H9 (cell line): ENCODE measurements at regions not wholly inside any gene's neighbourhood (a gene's known extent, or its start where the extent isn't known, plus 50 kb on each side); places are given as distances from the start of the nearest gene placed in this dataset.
"Not testable (repeated sequence)": the region's sequence is repeated elsewhere in the genome, so short reads cannot be mapped to it uniquely, and the experiment has no call there.

Experiments
- DNase-seq: peaks from one replicate; pipeline ENCODE4 v3.0.0-alpha.2; 2017
- H2AFZ ChIP-seq: one replicate; pipeline ENCODE4 v1.6.1; 2013; ENCODE audit warnings: mild to moderate bottlenecking, low read length, control low read depth, moderate library complexity
- H2AK5ac ChIP-seq: 2 replicates; pipeline ENCODE4 v1.6.1; 2013; ENCODE audit warnings: low read length, control low read depth, mixed read lengths; ENCODE audit not compliant: insufficient read length
- H2BK120ac ChIP-seq: one replicate; pipeline ENCODE4 v1.6.1; 2013; ENCODE audit warnings: low read depth, mild to moderate bottlenecking, low read length, control low read depth, inconsistent platforms; ENCODE audit not compliant: poor library complexity, severe bottlenecking
- H2BK12ac ChIP-seq: 2 replicates; pipeline ENCODE4 v1.6.1; 2013; ENCODE audit warnings: low read length, control low read depth, mixed read lengths, low read depth; ENCODE audit not compliant: insufficient read length
- H2BK15ac ChIP-seq: 2 replicates; pipeline ENCODE4 v1.6.1; 2013; ENCODE audit warnings: low read depth, low read length, control low read depth
- H2BK20ac ChIP-seq: one replicate; pipeline ENCODE4 v1.6.1; 2013; ENCODE audit warnings: low read depth, mild to moderate bottlenecking, low read length, control low read depth, inconsistent platforms; ENCODE audit not compliant: poor library complexity, severe bottlenecking
- H2BK5ac ChIP-seq: 2 replicates; pipeline ENCODE4 v1.6.1; 2013; ENCODE audit warnings: low read length, control low read depth, mixed read lengths; ENCODE audit not compliant: insufficient read length
- H3K14ac ChIP-seq: 2 replicates; pipeline ENCODE4 v1.6.1; 2013; ENCODE audit warnings: low read length, control low read depth; ENCODE audit not compliant: insufficient read depth
- H3K18ac ChIP-seq: 2 replicates; pipeline ENCODE4 v1.6.1; 2013; ENCODE audit warnings: low read depth, mild to moderate bottlenecking, mixed read lengths, low read length, control low read depth; ENCODE audit not compliant: insufficient read length
- H3K23ac ChIP-seq: 2 replicates; pipeline ENCODE4 v1.6.1; 2013; ENCODE audit warnings: low read length, control low read depth, mixed read lengths, low read depth; ENCODE audit not compliant: insufficient read length
- H3K23me2 ChIP-seq: 2 replicates; pipeline ENCODE4 v1.6.1; 2013; ENCODE audit warnings: low read depth, mild to moderate bottlenecking, mixed read lengths, low read length, control low read depth; ENCODE audit not compliant: insufficient read length, poor library complexity, severe bottlenecking
- H3K27ac ChIP-seq: 2 replicates; pipeline ENCODE4 v1.5.1; 2013; ENCODE audit warnings: low read length, control low read depth, mixed read lengths, low read depth; ENCODE audit not compliant: insufficient read length
- H3K27me3 ChIP-seq: 2 replicates; pipeline ENCODE4 v1.6.1; 2013; ENCODE audit warnings: low read length, control low read depth, inconsistent platforms; ENCODE audit not compliant: insufficient read depth
- H3K4ac ChIP-seq: 2 replicates; pipeline ENCODE4 v1.6.1; 2013; ENCODE audit warnings: low read depth, mild to moderate bottlenecking, control low read depth, inconsistent platforms, low read length, moderate library complexity
- H3K4me1 ChIP-seq: 2 replicates; pipeline ENCODE4 v1.6.1; 2013; ENCODE audit warnings: low read length, control low read depth, inconsistent platforms; ENCODE audit not compliant: insufficient read depth
- H3K4me2 ChIP-seq: 2 replicates; pipeline ENCODE4 v1.6.1; 2013; ENCODE audit warnings: low read length, control low read depth, mixed read lengths; ENCODE audit not compliant: insufficient read length, insufficient read depth
- H3K56ac ChIP-seq: 2 replicates; pipeline ENCODE4 v1.6.1; 2013; ENCODE audit warnings: low read depth, mild to moderate bottlenecking, mixed read lengths, low read length, control low read depth; ENCODE audit not compliant: insufficient read length
- H3K79me1 ChIP-seq: 2 replicates; pipeline ENCODE4 v1.6.1; 2013; ENCODE audit warnings: low read depth, mild to moderate bottlenecking, moderate library complexity, low read length, control low read depth, inconsistent platforms; ENCODE audit not compliant: insufficient read depth, poor library complexity, severe bottlenecking
- H3K79me2 ChIP-seq: 2 replicates; pipeline ENCODE4 v1.6.1; 2013; ENCODE audit warnings: low read length, control low read depth, inconsistent platforms; ENCODE audit not compliant: insufficient read depth
- H3K9ac ChIP-seq: 2 replicates; pipeline ENCODE4 v1.6.1; 2013; ENCODE audit warnings: low read length, control low read depth, mixed read lengths; ENCODE audit not compliant: insufficient read length; ENCODE audit errors: extremely low read depth
- H3K9me3 ChIP-seq: one replicate; pipeline ENCODE4 v1.6.1; 2013; ENCODE audit warnings: low read depth, low read length, inconsistent platforms; ENCODE audit not compliant: control insufficient read depth
- H3T11ph ChIP-seq: one replicate; pipeline ENCODE4 v1.6.1; 2013; ENCODE audit warnings: mild to moderate bottlenecking, low read length, control low read depth, inconsistent platforms
- H4K20me1 ChIP-seq: one replicate; pipeline ENCODE4 v1.6.1; 2013; ENCODE audit not compliant: control insufficient read depth, insufficient read length, insufficient read depth
- H4K5ac ChIP-seq: 2 replicates; pipeline ENCODE4 v1.6.1; 2013; ENCODE audit warnings: low read depth, mild to moderate bottlenecking, mixed read lengths, low read length, control low read depth; ENCODE audit not compliant: insufficient read length
- H4K8ac ChIP-seq: replicated peaks from 2 replicates; pipeline ENCODE4 v1.6.1; 2013; ENCODE audit warnings: low read length, control low read depth, mixed read lengths, low read depth; ENCODE audit not compliant: insufficient read length
- H4K91ac ChIP-seq: 2 replicates; pipeline ENCODE4 v1.6.1; 2013; ENCODE audit warnings: low read depth, mild to moderate bottlenecking, moderate library complexity, mixed read lengths, low read length, control low read depth; ENCODE audit not compliant: insufficient read length
- H3K27ac Mint-ChIP-seq, 3 experiments: 2 replicates in 2 of 3; 3 replicates in 1 of 3; pipeline ENCODE4 v1.8.0; 2020 to 2021; ENCODE audit warnings: mixed read lengths in 3 of 3, mild to moderate bottlenecking in 1 of 3, moderate library complexity in 1 of 3
- H3K27me3 Mint-ChIP-seq: 2 replicates; pipeline ENCODE4 v1.8.0; 2021; ENCODE audit warnings: low read depth, mild to moderate bottlenecking, moderate library complexity, mixed read lengths
- H3K36me3 Mint-ChIP-seq, 3 experiments: 2 replicates in 2 of 3; 3 replicates in 1 of 3; pipeline ENCODE4 v1.8.0; 2020 to 2021; ENCODE audit warnings: low read depth in 3 of 3, mixed read lengths in 3 of 3; ENCODE audit not compliant: insufficient read depth in 1 of 3
- H3K4me1 Mint-ChIP-seq, 2 experiments: 2 replicates each; pipeline ENCODE4 v1.8.0; 2020; ENCODE audit warnings: mixed read lengths in 2 of 2
- H3K4me3 Mint-ChIP-seq, 2 experiments: 2 replicates in 1 of 2; 3 replicates in 1 of 2; pipeline ENCODE4 v1.8.0; 2020 to 2021; ENCODE audit warnings: mild to moderate bottlenecking in 2 of 2, mixed read lengths in 2 of 2, moderate library complexity in 1 of 2
- H3K9me3 Mint-ChIP-seq, 2 experiments: 2 replicates in 1 of 2; 3 replicates in 1 of 2; pipeline ENCODE4 v1.8.0; 2020; ENCODE audit warnings: mild to moderate bottlenecking in 2 of 2, mixed read lengths in 2 of 2, moderate library complexity in 1 of 2
- WGBS: extraction: QIAGEN DNeasy Blood & Tissue Kit; methylation state at CpG from one replicate; pipeline ENCODE4 v1.1.7; 2013; ENCODE audit warnings: missing lambda C conversion rate, low lambda C conversion rate, mixed read lengths; ENCODE audit not compliant: insufficient read length; ENCODE audit errors: extremely low coverage; 5-methylcytosine and 5-hydroxymethylcytosine counted together

DNA sequence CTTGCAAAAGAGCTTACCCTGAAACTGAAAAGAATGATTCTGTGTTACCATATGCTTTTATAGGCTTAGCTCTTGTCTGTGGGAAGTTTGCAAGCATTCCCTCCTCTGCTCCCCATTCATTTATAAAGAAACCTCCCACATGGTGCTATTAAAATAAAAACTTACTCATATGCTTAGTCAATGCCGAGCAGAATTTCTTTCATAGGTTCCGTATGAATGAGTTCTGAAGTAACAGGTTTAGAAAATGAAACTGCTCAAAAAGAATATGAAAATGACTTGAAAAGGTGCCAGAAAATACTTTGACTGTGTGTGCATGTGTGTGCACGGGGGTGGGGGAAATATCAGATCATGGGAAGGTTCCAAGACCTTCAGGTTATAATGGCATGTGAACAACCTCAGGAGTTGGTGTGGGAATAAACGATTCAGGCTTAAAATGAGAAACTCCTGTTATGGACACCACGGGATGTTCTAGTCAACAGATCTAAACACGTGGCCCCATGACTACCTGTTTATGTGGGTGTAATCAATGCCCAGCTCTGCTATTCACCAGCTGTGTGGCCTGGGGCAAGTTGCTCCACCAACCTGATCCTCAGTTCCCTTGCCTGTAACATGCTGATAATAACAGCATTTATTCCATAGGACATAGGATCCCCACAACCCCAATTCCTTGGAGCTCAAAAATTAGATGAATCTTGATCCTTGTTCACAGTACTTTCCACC lies 293.7 kb upstream of the PLGLB1 start:
- H2BK120ac ChIP-seq, H3K27ac ChIP-seq, H3K18ac ChIP-seq, H3K27ac Mint-ChIP-seq, H4K91ac ChIP-seq, H3K79me2 ChIP-seq, H4K5ac ChIP-seq, H3K9me3 Mint-ChIP-seq, H3K4me1 Mint-ChIP-seq, H3K9ac ChIP-seq, H2BK5ac ChIP-seq, H3K4ac ChIP-seq, H3K4me3 Mint-ChIP-seq, H3K23ac ChIP-seq, H3T11ph ChIP-seq, H3K36me3 Mint-ChIP-seq, H3K23me2 ChIP-seq, H4K8ac ChIP-seq, DNase-seq, H3K14ac ChIP-seq, H2BK15ac ChIP-seq, H2BK20ac ChIP-seq, H3K79me1 ChIP-seq, H2AK5ac ChIP-seq, H3K27me3 Mint-ChIP-seq, H3K9me3 ChIP-seq, H4K20me1 ChIP-seq, H3K4me2 ChIP-seq, H2AFZ ChIP-seq, H3K4me1 ChIP-seq, H3K27me3 ChIP-seq, H2BK12ac ChIP-seq, H3K56ac ChIP-seq: not testable (repeated sequence)
- WGBS = no CpG with 5 or more reads among the region's 6 CpGs

- not testable (repeated sequence) for H2BK5ac ChIP-seq, H3K56ac ChIP-seq, H3K4me1 Mint-ChIP-seq, H4K20me1 ChIP-seq, H3K27ac ChIP-seq, H3K18ac ChIP-seq, H3K27me3 Mint-ChIP-seq, H3K14ac ChIP-seq, H2BK15ac ChIP-seq, H3K4ac ChIP-seq, H3K79me2 ChIP-seq, H2BK20ac ChIP-seq, H2AK5ac ChIP-seq, H3K23me2 ChIP-seq, H3K9me3 ChIP-seq, H2AFZ ChIP-seq, H3T11ph ChIP-seq, H4K5ac ChIP-seq, H3K27ac Mint-ChIP-seq, H3K36me3 Mint-ChIP-seq, H4K91ac ChIP-seq, H2BK120ac ChIP-seq, H3K9me3 Mint-ChIP-seq, H3K4me2 ChIP-seq, H3K4me1 ChIP-seq, H4K8ac ChIP-seq, H3K9ac ChIP-seq, H2BK12ac ChIP-seq, H3K79me1 ChIP-seq, H3K4me3 Mint-ChIP-seq, DNase-seq, H3K23ac ChIP-seq, H3K27me3 ChIP-seq
- no CpG with 5 or more reads among the region's 1 CpG for WGBS
Observed at GRCh38 chr2:87317193-87317592, 295.5 kb upstream of the PLGLB1 start.
